G401 (cell line): ENCODE measurements at regions not wholly inside any gene's neighbourhood (a gene's known extent, or its start where the extent isn't known, plus 50 kb on each side); places are given as distances from the start of the nearest gene placed in this dataset.
"Not testable (repeated sequence)": the region's sequence is repeated elsewhere in the genome, so short reads cannot be mapped to it uniquely, and the experiment has no call there.

ENCODE experiments used
- DNase-seq: peaks from one replicate; pipeline ENCODE4 v3.0.0-alpha.2; 2015; ENCODE audit warnings: low spot score
- in situ Hi-C: cut with HindIII; loops from 2 replicates; pipeline ENCODE4 v1.10.0; 2016; ENCODE audit warnings: low sequenced_read_pairs, mixed read lengths

GRCh38 chr5:57002959-57003485, 51.1 kb upstream of the MIER3 start:
- no peak for DNase-seq
- in situ Hi-C loops, result no loop called here

- DNase-seq, in situ Hi-C loops: not testable (repeated sequence)
These were observed 51.6 kb upstream of the MIER3 start for GRCh38 chr5:57003566-57003965.

DNA sequence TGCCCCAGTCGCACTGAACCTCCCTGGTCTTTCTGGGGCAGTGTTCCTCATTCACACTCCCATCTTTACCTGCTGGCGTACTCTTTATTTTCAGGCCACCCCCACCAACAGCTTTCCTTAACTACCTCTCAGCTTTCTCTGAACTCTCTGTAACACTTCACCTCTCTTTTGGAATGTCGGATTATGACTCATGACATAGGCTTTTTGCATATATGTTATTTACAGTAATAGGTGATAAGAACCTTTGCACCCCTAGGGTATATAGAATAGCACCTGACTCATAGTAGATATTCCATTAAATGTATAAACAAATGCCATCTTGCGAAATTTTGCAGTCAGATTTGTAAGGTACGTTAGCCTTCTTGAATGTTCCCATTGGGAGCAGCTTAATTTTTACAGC, 52.9 kb upstream of the MIER3 start:
- DNase-seq, result no peak
- in situ Hi-C loops, result no loop called here

- DNase-seq, result no peak
- in situ Hi-C loops, result no loop called here
These were observed 55.4 kb upstream of the MIER3 start for GRCh38 chr5:57007344-57007743.

- in situ Hi-C loops, result no loop called here
- no peak for DNase-seq
These were observed 57.9 kb upstream of the MIER3 start for GRCh38 chr5:57009811-57010210.

- no peak for DNase-seq
- in situ Hi-C loops, result no loop called here
These were observed 58.9 kb upstream of the MIER3 start for GRCh38 chr5:57010786-57011185.

- in situ Hi-C loops, result no loop called here
- DNase-seq, result no peak
These were observed 60.6 kb upstream of the MIER3 start for GRCh38 chr5:57012511-57012910.

DNA sequence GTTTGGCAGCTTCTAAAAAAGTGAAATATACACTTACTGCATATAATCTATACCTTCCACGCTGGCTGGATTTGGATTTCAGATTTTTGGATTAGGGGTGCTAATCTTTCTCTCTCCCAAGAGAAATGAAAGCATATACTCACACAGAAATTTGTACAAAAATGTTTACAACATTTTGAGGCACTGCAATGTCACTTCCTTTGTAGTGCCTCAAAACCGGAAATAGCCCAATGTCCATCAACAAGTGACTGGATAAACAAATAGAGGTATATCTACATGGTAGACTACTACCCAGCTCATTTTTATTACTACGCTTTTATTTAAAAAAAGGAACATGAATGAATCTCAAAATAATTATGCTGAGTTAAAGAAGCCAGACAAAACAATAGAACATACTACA, 74.0 kb upstream of the MIER3 start:
- in situ Hi-C loops, result no loop called here

GRCh38 chr5:57028161-57028560, 76.2 kb upstream of the MIER3 start:
- DNase-seq, result no peak
- in situ Hi-C loops, result no loop called here

More for the DNA sequence above, 74.0 kb upstream of the MIER3 start:
- DNase-seq, result no peak

DNA sequence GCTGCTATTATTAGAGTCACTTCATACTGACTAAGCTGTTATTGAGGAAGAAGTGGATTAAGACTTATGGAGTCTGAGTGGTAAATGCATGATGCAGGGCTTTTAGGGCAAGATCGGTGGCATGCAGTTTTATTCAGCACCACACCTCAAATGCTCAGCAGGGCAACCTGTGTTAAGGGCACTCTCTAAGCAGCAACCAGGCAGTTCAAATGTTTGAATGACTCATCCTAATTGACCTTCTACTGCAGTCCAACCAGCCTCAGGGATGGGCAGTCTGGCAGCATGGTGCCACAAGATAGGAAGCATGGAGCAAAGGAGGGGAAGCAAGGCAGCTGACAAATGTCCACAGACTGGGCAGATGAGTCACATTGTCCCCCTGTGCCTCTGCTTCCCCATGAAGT, 80.2 kb upstream of the MIER3 start:
- DNase-seq, result no peak

DNA sequence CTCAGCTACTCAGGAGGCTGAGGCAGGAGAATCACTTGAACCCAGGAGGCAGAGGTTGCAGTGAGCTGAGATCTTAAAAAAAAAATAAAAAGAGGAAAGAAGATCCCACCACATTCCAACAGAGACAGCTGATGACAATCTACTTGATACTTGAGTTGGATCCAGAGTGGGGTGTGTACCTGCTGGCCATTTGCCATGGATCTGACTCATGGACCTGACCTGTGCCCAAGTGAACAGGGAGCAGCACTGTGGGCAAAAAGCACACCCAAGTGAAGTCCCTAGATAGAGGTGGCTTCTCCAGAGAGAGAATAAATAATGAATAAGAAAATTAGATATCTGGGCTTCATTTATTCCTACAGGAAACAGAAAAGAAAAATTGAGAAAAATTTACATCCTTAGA, 81.2 kb upstream of the MIER3 start:
- DNase-seq, result no peak
- in situ Hi-C loops, result no loop called here

More for the DNA sequence above, 80.2 kb upstream of the MIER3 start:
- in situ Hi-C loops, result no loop called here

- in situ Hi-C loops, result no loop called here
- DNase-seq, result no peak
These were observed 81.6 kb upstream of the MIER3 start for GRCh38 chr5:57033503-57033902.

GRCh38 chr5:57034201-57034916, 82.4 kb upstream of the MIER3 start:
- in situ Hi-C loops, result no loop called here
- no peak for DNase-seq

DNA sequence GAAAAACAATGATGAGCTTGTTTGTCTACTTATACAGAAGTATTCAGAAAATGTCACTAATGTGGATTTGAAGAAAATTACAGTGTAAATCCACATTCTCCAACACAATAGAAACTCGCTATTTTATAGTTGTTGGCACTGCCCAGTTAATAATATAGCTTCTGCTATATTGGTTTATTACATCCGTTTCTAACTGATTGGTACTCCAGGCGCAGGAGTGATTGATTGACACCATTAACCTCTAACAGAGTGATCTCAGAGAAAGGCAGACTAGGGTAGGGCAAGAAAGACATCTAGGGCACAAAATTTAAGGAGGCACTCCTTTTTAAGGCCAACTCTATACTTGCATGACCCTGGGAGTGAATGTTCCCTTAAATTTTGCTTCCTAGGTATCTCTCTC, 84.0 kb upstream of the MIER3 start:
- in situ Hi-C loops, result no loop called here

GRCh38 chr5:57036761-57037160, 84.8 kb upstream of the MIER3 start:
- DNase-seq, result no peak
- in situ Hi-C loops, result no loop called here

More for the DNA sequence above, 84.0 kb upstream of the MIER3 start:
- DNase-seq, result no peak

DNA sequence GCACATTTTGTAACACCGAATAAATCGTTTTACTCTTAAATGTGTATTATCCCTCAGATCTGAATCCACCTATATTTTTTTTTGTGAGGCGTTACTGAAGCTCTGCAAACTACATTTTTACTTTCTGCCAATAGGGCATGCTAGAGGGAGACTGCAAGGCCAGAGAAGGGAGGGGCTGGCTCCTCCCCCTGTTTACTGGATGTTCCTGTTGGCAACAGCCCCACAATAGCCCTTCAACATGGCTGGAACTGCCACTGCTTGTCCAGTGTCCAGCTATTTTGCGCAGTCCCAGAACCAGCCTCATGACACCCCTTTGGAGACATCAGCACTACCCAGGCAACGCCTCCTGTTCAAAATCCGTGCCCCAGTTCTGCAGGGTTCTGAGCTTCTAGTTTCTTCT, 85.4 kb upstream of the MIER3 start:
- in situ Hi-C loops, result no loop called here
- peak; percentile 2 for DNase-seq

DNA sequence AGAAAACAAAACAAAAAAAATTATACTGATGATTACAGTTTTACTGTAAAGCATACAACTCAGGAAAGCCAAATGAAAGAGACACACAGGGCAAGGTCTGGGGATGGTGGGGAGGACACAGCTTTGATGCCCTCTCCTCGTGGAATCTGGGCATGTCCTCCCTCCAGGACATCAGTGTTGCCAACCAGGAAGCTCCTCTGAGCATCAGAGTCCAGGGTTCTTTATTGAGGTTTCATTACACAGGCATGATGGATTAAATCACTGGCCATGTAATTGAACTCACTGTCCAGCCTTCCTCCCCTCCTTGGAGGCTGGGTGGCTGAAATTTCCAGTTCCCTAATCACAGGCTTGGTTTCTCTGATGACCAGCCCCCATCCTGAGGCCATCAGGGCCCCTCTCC, 89.6 kb upstream of the MIER3 start:
- DNase-seq, result no peak
- in situ Hi-C loops, result no loop called here

GRCh38 chr5:57042524-57042931, 90.6 kb upstream of the MIER3 start:
- DNase-seq, result no peak
- in situ Hi-C loops, result no loop called here

GRCh38 chr5:57054135-57054534, 102.2 kb upstream of the MIER3 start:
- in situ Hi-C loops, result no loop called here
- no peak for DNase-seq

DNA sequence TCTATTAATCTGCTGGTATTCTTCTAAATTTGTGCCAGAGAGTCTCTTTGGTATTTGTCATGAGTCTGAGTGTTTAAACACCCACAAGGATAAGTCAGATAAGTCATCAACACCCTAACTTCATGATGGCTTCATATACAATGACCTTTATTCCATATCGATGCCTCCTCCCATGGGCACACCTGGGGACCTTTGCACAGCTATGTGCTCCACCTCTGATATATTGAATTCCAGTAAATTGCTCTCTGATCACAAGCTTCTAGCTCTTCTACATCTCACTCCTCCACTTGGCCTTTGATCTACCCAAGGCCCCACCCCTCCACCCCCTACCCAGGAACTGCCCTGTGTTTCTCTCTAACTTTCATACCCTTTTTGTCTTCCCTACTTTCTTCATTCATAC, 102.7 kb upstream of the MIER3 start:
- in situ Hi-C loops, result no loop called here
- no peak for DNase-seq

- DNase-seq, result no peak
- in situ Hi-C loops, result no loop called here
These were observed 103.8 kb upstream of the MIER3 start for GRCh38 chr5:57055731-57056130.
